GM21360 (cell line): ENCODE measurements at regions not wholly inside any gene's neighbourhood (a gene's known extent, or its start where the extent isn't known, plus 50 kb on each side); places are given as distances from the start of the nearest gene placed in this dataset.
"Not testable (repeated sequence)": the region's sequence is repeated elsewhere in the genome, so short reads cannot be mapped to it uniquely, and the experiment has no call there.

Source experiments
- ATAC-seq: cut with Tn5 transposase; IDR thresholded peaks from one replicate; pipeline ENCODE4 v1.9.1; 2021; ENCODE audit warnings: mild to moderate bottlenecking, moderate library complexity; ENCODE audit not compliant: unreplicated experiment

DNA sequence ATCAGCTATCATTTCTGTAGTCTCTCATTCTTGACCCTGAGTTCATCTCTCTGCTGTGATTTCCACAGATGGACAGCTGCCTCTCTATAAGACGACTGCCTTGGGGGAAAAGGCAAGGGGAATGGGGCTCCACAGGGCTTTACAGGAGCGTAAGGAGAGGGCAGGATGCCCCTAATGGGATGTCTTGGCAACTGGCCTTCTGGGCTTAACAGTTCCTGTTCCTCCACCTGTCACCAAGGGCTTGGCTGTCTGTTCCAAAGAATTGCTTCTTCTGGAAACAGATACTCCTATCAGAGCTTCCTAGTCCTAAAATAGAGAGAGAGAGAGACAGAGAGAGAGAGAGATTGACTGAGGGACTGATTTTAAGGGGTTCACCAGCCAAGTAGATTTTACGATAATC is 181.9 kb downstream of the TMEM200A start:
- ATAC-seq: no peak

DNA sequence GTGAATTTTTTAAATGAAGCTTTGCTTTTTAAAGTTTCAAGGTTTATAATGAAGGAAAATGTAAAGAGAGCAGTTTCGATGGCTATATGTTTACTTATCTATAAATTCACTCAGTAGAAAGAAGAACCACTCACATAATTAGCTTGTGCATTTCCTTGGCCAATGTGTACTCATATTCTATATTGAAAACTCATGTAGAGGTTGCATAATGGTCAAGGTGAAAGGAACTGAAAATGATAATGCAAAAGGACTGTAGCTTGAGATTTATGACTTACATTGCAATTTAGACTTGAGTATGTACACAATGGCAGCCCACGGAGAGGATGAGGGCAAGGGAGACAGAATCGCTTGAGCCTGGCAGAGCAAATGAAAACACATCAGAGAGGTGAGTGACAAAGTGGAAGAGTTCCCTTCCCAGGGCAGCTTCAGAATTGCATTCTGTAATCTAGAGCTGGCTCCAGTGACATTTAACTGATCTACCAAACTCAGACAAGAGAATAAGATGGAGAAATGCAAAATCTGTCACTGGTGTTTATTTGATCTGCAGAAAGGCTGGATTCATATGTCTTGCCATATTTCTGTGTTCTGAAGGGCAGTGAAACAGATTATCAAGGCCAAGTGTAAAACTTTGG is 191.8 kb downstream of the TMEM200A start:
- peak; percentile 36 for ATAC-seq

DNA sequence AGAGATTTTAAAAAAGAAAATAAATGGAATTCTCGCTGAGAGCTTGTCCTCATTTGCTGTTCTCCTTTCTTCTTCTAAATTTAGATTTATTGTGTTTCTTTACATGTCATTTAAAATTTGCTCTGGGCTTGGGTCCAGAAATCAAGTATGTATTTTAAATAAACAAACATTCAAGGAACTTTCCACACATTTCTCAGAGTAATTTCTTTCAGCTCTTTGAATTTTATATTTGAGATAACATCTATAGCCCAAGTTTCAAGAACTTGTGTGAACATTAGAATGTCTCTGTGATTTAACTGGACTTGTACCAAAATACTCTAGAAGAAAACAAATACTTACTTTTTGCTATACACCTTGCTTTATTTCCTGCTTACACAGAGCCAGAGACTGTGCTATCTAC is 192.3 kb downstream of the TMEM200A start:
- ATAC-seq: no peak

DNA sequence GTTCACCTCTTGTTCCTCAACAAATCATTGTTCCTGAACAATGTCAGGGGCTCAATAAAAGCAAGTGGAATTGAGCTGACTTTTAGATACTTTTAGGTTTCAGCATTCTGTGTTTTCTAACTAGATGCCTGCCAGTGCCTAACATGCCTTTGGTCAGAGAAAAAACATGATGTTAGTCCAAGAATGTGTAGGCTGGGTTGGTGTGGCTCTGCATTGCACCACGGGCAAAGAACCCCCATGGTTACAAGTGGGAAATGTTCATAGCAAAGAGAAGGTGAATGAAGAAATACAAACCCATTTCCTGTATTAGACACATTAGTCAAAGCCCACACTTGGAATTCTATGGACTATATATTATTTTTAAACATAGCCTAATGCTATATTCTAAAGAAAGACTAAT is 193.3 kb downstream of the TMEM200A start:
- no peak for ATAC-seq

DNA sequence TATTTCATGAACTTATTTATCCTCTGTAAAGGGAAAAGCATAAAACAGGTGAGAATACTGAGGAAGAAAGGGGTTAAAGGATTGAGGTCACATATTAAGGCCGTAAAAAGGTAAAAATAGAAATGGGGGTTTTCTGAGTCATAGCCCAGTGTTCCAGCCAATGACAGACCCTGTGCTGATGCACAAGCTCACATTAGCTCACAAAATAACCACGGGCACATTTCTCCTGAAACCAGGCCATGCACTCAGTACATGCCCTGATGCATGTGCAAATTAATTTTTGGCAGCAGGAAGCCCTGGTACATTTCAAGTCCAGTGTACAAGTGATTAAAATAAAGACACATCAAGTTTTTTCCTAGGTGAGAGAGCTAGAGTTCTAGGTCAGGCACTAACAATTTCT is 194.4 kb downstream of the TMEM200A start:
- ATAC-seq: no peak

DNA sequence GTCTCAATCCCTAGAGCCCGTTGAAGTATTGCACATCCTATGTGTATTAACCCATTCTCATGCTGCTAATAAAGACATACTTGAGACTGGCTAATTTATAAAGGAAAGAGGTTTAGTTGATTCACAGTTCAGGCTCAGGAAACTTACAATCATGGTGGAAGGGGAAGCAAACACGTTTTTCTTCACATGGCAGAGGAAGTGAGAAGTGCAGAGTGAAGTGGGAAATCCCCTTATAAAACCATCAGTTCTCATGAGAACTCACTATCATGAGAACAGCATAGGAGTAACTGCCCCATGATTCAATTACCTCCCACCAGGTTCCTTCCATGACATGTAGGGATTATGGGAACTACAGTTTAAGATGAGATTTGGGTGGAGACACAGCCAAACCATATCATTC is 195.3 kb downstream of the TMEM200A start:
- ATAC-seq: not testable (repeated sequence)

DNA sequence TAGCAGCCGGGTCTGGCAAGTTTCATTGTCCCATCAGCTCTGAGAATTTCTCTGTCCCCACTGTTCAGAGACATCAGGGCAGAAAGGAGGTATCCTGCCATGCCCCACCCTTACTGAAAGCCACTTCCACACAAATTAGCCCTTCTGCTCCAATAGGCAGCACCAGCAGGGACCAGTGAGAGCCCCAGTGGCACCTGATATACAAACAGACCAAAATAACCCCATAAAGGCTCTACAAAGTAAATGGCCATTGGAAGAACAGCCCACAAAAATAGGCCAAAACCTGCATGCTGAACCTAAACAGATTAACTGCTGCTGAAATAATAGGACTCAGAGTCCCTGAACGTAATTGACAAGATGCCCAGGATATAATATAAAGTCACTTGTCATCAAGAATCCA is 199.9 kb downstream of the TMEM200A start:
- ATAC-seq: no peak

DNA sequence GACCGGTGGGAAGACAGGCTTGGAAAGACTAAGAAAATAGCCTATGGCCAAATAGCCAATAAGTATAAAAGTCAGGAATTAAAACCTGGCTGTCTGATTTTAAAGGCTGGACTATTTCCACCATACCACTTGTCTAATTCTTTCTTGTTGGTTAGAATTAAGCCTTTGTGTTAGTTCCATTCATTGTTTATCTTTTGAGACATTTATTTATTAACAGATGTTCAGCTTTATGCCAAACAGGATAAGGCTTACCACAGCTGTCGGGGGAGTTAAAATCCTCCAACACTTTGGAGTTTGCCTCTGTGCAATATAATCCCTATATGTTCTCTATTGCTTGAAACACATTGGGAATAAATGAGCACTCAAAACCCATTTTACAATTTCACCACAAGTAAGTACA is 208.3 kb downstream of the TMEM200A start:
- ATAC-seq: no peak

DNA sequence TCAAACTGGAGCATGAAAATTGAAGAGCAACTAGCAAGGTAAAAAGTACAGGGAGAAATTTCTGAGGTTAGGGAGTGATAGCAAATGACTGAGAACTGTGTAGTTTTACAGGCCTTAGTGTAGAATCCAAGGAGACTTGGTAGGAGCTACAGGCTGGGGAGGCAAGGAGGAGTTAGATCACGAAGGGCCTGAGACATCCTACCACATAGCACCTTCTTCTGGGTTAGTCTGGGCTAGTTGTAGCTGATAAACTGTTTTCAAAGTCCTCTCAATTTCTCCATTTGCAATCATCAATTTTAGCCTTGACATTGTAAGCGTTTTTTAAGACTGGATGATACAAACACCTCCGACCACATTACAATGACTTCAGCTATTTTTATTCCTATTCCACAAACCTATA is 209.7 kb downstream of the TMEM200A start:
- no peak for ATAC-seq

DNA sequence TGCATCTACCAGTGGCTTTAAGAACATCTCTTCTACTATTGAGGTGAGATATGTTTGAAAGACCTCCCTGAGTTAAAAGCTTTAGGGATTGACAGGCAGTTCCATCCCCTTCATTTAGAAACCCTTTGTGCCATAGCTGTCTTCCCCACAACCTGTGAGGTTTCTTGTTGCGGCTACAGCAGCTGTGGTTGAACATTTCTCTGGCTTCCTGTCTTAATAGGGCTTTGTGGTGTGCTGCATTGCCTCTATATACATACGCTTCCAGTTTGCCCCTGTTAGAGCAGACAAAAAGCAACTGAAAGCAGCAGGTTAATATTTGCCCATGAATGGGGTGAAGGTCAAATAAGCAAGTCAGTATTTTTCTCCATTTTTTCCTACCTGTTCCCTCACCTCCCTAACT is 210.2 kb downstream of the TMEM200A start:
- peak; percentile 99 for ATAC-seq

DNA sequence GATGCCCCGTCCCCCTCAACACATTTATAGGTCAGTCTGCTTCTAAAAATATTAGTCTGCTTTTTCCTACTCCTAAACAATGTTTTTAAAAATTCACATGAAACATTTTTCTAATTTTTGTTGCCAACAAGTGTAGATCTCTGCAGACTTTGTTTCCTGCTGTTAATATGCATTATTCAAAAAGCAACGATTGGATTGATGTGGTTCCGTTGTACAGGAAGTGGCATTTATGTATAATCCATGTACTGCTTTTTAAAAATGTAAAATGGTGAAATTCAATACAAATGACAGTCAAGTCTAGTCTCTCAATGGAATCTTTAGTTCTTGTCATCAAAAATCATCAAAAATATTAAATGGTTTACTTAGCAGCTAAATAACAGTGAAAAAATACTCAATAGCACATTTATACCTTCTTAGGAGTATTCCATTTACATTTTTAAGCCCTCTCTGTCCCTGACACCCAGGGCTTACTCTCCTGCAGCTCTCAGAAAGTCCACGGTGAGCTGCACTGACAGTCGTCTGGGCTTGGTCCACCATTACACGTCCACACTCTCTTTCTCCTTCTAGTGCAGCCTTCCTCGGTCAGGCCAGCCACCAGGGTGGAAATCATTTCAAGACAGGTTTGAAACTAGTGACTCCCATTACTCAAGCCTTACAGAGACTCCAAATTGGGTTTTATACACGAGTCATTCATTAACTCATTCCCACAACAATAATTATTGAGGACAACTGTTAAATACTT is 211.5 kb downstream of the TMEM200A start:
- no peak for ATAC-seq

DNA sequence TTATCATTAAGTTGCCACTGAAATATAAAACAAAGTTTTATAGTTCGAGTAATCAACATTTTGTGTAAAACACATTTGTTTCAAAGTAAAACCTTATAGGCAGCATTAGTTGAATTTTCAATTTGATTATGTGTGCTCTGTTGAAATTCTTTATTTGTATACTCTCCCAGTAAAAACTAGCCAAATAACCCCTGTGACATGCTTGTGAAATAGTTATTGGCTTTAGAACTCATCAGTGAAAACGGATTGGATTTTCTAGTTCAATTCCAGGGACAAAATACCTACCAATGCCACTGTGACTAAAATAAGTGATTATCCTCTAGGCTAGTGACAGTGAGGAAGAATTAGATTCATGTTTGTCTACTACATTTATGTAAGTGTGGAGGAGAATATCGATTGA is 212.9 kb downstream of the TMEM200A start:
- ATAC-seq: no peak

DNA sequence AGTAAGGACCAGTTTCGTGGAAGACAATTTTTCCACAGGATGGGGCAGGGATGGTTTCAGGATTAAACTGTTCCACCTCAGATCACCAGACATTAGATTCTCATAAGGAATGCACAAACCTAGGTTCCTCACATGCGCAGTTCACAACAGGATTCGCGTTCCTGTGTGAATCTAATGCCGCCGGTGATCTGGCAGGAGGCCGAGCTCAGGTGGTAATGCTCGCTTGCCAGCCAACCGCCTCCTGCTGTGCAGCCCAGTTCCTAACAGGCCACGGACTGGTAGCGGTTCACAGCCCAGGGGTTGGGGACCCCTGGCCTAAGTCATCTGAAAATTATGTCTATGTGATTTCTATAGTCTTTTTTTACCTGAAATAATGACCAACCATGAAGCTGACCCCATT is 217.5 kb downstream of the TMEM200A start:
- ATAC-seq: no peak

DNA sequence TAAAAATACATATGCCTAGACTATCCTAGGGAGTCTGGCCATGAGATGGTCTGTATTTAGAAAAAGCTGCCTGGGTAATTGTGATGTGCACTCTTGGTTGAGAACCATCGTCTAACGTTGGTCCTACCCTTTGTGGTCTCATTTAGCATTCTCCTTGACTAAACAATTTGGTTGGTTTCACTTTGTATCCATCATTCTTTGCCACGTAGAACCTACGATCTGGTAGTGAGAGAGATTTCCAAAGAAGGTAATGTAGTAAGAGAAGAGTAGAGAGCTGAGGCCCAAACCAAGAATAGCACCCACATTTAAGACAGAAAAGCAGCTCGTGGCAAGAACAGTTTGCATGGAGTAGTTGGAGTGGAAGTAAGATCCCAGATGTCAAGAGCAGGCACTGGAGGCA is 219.8 kb downstream of the TMEM200A start:
- ATAC-seq: no peak

DNA sequence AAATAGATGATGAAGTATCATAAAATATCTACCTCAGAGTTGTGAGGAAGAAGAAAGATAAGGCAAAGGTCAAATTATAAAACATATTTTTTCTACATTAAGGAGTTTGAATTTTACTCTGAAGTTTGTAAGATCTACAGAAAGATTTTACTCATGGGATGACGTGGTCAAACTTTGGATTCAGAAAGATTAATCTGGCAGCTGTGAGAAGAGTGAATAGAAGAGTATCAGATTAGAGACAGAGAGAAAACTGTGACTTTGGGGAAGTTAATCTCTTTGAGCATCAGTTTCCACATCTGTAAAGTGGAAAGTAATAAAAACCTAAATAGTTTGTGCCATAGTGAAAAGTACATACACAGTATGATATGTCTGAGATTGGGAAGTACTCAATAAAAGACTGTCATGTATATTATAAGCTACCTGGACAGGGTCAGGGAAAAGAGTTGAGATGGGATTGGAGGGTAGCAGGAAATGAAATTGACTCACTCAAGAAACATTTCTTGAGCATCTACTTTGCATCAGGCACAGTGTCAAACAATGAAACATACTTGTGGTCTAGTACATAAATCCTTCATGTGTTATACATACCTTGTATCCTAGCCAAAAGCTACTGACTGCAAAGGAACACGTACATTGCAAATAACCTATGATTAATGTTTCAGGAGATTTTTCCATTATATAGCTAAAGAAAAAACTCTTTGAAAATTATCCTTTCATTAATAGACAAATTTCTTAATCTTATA is 222.1 kb downstream of the TMEM200A start:
- ATAC-seq: no peak

DNA sequence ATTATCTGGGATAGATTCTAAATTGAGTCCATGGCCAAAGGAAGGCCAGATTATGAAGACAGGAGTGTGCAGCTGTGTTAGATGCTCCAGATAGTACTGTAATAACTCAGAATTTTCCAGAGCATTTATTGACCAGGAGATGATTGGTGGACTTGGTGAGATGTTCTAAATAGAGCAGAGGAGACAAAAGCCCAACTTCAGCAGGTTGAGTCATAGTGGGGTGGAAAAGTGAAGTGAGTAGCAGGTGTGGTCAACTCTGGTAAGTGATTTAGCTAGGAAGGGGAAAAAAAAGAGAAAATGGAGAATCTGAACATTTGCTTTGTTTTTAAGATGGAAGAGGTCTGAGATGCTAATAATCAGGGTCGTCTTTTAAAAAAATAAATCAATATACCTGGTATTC is 227.4 kb downstream of the TMEM200A start:
- no peak for ATAC-seq

DNA sequence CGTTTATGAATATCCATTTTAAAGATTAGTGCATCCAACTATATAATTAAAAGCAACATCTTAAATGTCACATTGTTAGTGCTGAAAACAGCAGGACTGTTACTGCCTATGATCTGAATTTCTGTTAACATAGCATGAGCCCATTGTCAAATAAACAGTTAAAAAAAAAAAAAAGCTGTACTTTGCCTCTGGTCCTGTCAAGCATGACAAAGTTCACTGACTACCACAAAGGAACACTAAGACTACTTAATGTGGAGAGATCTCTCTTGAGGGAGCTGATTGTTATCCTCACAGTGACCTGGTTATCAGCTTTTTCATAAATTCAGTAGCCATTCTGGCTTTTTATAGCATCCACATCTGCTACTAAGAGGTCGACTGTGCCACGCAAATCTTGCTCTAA is 228.1 kb downstream of the TMEM200A start:
- no peak for ATAC-seq

DNA sequence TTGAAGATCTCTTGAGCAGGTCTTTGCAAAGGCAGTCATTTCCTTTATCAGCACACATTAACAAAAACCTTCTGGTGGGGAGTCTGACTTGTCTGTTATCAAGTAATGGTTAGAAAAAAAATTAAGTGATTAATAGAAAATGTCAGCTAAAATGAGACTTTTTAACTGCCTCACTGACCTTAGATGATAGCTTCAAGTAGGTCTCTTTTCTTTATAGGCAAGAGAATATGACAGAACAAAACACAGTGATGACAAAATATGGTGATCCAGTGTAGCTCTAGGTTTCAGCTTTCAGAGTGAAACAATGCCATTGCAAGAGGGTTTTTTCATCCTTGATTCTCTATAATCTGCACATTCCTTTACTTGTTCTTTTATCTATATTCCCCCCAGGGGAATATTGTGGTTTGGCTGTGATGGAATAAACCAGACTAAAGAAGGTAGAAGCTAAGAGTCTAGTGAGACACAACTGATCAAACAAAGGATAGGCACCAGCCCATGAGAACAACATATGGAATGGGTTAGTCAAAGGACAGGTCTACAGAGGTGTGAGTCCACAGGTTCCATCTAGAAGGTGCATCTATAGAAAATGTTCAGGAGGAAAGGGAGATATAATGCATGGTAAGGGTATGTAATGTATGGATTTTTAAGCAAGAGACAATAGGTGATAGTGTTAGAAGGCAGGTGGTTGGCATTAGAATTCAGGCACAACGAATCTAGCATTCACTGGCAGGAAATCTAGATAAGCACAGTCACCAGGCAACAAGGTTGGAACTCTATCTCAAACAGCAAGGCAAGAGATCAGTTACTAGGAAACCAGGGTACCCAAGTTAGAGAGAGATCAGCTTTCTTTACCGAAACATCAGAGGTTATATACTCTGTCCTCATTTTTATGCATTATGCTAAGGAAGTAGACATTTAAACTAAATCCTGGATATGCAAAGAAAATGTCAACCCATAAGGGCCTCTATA is 228.9 kb upstream of the SMLR1 start:
- ATAC-seq: no peak

DNA sequence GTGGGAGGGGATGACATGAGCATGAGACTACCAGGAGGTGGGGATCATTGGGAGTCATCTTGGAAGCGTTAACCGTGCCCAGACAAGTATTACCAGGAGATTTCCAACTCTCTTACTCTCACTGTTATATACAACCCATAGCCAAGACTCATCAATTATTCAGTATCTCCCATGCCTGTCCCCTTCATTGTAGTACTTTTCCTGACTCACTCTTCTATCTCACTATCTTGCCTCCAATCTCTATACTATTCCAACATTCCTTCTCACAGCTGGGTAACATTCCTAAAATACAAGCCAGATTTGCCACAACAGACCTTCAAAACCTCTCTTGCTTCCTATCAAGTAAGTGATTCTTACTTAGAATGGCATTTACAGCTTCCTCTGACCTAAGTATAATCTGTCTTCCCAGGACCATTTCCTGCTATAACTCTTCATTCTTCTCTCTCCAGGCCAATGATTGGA is 226.3 kb upstream of the SMLR1 start:
- ATAC-seq: no peak

DNA sequence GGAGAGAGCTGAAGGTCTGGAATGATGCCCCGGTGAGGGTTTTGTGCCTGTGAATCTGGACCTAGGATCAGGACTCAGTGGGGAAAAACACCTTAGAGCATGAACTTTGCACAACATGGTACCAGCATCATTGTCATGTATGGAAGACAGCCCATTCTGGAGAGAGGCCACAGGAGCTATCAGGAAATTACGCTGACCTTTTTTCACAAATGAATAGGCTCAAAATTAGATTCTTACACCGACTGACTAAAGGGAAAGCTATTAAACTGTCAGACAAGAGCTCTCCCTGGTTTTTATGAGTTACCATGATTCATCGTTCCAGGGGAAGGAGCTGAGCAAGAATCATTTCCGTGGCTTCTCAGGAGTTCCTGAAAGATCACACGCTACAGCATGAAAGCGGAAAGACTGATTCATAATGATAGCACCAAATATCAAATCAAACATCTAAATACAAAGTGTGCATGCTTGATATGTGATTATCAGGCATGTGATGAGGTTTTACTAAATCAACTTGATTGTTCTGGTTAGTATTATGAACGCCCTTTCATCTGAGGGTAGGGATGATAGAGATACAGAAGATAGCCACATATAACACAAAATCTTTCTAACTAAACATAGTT is 224.9 kb upstream of the SMLR1 start:
- no peak for ATAC-seq
